ENCODE measurements at regions not wholly inside any gene's neighbourhood (a gene's known extent, or its start where the extent isn't known, plus 50 kb on each side); places are given as distances from the start of the nearest gene placed in this dataset.

- DNase-seq (ENCODE audit: insufficient read length, low spot score) (no peak), FAIRE-seq (no peak)
Measured at GRCh38 chr15:70200511-70201424, 103.1 kb upstream of the TLE3 start.

DNA sequence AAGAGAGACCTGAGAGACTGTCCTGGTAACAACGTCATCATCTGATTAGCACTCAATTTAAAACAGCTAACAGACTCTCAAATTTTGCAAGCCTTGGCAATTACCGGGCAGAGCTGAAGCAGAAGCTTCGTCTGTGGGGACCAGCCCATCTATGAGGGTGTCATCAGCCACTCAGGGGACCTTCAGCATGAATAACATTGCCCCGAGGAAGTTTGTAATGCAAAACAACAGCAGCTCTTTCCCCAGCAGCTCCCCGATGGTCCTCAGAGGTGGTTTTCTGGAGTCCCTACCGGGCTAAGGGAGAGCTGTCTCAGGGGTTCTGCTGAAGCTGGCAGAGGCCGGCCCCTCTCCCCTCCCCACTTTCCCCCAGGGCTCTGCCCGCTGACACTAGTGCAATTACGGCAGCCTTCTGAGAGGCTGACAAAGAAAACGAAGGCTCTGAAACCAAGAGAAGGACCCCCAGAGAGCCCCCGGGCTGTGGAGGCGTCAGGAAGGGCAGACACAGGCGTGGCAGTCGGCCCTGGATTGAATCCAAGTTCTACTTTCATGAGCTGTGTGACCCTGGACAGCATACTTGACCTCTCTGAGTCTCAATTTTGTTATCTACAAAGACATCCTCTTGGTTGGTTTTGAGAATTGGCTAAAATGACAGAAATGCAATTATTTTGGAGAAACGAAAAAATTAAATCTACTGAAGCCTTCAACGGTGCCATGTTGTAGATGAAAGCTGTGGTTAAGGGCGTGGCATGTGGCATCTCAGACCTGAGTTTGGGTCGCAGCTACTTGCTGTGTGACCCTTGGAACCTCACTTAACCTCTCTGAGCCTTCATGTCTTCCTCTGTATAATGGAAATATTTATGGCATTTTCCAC, 102.1 kb upstream of the TLE3 start:
- FAIRE-seq (no peak), DNase-seq (ENCODE audit: insufficient read length, low spot score) (no peak)

DNA sequence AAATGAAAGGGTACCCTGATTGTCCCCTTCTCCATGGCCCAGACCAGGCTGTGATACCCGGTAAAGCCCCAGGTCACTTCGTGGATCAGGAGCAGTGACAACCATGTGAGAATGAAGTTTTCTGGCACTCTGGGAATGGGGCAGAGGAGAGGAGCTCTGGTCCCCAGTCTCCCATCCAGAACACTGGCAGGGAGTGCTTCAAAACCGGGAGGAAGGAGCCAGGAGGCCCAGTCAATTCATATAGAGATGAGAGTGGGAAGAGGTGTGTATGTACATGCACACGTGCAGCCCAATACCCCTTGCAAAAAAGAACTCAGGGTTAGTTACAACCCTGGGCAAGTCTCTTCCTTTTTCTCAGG, 101.4 kb upstream of the TLE3 start:
- FAIRE-seq (no peak), DNase-seq (ENCODE audit: insufficient read length, low spot score) (no peak)

- FAIRE-seq, result no peak
- DNase-seq (ENCODE audit: insufficient read length, low spot score), result no peak
Measured at GRCh38 chr15:70198441-70199123, 100.9 kb upstream of the TLE3 start.

GRCh38 chr15:70197945-70198361, 100.2 kb upstream of the TLE3 start:
- FAIRE-seq, result peak; percentile 75
- DNase-seq (ENCODE audit: insufficient read length, low spot score), result no peak

GRCh38 chr15:70197318-70197944, 99.7 kb upstream of the TLE3 start:
- FAIRE-seq (no peak), DNase-seq (ENCODE audit: insufficient read length, low spot score) (no peak)

GRCh38 chr15:70196372-70197316, 98.9 kb upstream of the TLE3 start:
- peak; percentile 99 for FAIRE-seq
- DNase-seq (ENCODE audit: insufficient read length, low spot score), result peak; percentile 98

DNA sequence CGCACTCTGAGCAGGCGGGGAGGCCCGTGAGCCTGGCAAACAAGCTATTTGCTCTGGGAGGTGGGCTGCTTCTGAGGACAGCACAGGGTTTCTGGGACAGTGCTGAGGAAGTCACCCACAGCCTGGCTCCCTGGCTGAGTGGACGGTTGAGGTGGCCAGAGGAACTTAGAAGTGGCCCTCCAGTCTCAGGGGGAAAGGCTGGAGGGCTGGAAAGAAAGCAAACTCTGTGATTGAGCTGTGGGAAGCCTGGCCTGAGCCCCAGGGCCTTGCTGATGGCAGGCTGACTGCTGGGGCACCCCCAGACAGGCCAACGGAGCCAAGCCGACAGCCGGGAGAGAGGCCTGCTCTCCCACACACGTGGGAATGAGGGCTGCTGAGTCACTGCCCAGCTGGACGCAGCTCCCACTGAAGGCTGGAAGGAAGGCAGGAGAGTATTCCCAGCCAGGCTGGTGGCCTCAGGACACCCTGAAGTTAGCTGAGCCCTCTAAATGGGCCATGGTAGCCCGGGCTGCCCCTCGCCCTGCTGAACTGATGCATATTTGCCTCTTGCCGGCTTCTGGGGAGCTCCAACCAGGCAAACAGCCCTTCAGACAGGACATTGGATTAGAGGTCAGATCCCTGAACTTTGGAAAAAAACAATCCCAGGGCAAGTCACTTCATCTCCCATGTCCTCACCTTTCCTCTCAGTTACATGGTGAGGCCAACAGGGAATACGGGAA, 98.0 kb upstream of the TLE3 start:
- peak; percentile 91 for DNase-seq (ENCODE audit: insufficient read length, low spot score)

GRCh38 chr15:70195171-70195570, 97.5 kb upstream of the TLE3 start:
- no peak for FAIRE-seq
- no peak for DNase-seq (ENCODE audit: insufficient read length, low spot score)

More for the DNA sequence above, 98.0 kb upstream of the TLE3 start:
- peak; percentile 99 for FAIRE-seq

- DNase-seq (ENCODE audit: insufficient read length, low spot score), result no peak
- FAIRE-seq, result no peak
Measured at GRCh38 chr15:70194266-70194665, 96.5 kb upstream of the TLE3 start.

- no peak for FAIRE-seq
- DNase-seq (ENCODE audit: insufficient read length, low spot score), result no peak
Measured at GRCh38 chr15:70193734-70194133, 96.0 kb upstream of the TLE3 start.

- peak; percentile 59 for FAIRE-seq
- DNase-seq (ENCODE audit: insufficient read length, low spot score), result no peak
Measured at GRCh38 chr15:70192490-70192889, 94.8 kb upstream of the TLE3 start.

DNA sequence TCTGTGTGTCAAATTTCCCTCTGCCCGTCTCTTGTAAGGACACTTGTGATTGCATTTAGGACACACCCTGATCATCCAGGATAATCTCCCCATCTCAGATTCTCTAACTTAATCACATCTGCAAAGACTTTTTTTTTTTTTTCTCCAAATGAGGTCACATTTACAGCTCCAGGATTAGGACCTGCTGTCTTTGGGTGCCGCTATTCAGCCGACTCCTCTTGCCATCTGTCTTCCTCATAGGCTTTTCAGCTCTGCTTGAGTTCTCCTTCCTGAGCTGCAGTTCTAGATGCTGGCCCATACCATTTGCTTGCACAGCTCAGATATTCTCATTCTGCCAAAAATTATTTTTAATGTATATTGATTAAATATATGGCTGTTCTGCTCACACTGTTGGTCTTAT, 94.3 kb upstream of the TLE3 start:
- FAIRE-seq (no peak), DNase-seq (ENCODE audit: insufficient read length, low spot score) (no peak)

DNA sequence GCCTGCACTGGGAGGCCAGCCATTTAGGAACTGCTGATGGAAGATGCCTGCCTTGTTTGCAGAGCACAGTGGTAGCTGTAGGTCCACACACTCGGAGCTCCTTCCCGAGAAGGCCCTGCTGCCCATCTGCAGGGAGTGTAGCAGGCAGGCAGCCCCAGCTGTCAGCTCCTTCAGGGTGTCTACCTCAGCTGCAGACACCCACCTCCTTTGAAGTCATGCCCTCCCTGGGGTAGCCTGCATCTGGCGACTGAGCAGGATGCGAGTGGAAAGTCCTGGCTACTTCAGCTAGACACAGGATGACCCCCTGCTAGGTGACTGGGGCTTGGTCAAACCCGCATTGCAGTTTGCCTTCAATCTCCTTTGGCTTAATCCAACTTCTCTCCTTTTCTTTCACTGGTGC, 93.2 kb upstream of the TLE3 start:
- no peak for DNase-seq (ENCODE audit: insufficient read length, low spot score)
- FAIRE-seq, result no peak

GRCh38 chr15:70189826-70190695, 92.3 kb upstream of the TLE3 start:
- DNase-seq (ENCODE audit: insufficient read length, low spot score), result no peak
- FAIRE-seq, result no peak

DNA sequence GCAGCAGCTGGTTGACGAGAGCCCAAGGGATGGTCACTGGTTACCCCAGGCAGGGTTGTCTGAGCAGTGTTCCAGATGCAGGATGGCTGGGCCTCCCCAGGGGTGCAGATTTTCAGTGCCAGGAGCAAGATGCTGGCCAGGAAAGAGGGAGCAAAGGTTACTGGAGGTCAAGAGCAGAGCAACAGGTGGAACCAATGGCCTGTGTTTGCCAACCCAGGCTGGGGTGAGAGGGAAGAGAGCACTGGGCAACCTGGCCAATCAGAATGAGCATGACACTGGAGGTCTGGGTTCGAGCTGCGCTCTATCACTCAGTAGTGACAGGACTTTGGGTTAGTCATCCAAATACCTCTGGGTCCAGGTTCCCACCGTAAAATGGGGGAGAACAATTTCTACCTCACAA, 90.6 kb upstream of the TLE3 start:
- DNase-seq (ENCODE audit: insufficient read length, low spot score) (no peak), FAIRE-seq (no peak)

GRCh38 chr15:70187331-70187730, 89.6 kb upstream of the TLE3 start:
- DNase-seq (ENCODE audit: insufficient read length, low spot score) (no peak), FAIRE-seq (no peak)

GRCh38 chr15:70186152-70186551, 88.4 kb upstream of the TLE3 start:
- DNase-seq (ENCODE audit: insufficient read length, low spot score), result no peak

More at GRCh38 chr15:70186152-70186551, 88.4 kb upstream of the TLE3 start:
- FAIRE-seq, result peak; percentile 23
